PC-3 (cell line): ENCODE measurements at regions not wholly inside any gene's neighbourhood (a gene's known extent, or its start where the extent isn't known, plus 50 kb on each side); places are given as distances from the start of the nearest gene placed in this dataset.
"Not testable (repeated sequence)": the region's sequence is repeated elsewhere in the genome, so short reads cannot be mapped to it uniquely, and the experiment has no call there.

Experiments used
- EZH2 ChIP-seq: fragments of 300-600 bp; sonication (generic); IDR thresholded peaks from one replicate; pipeline ENCODE4 v1.6.1; 2017; ENCODE audit warnings: antibody characterized with exemption, mild to moderate bottlenecking, low read length; ENCODE audit not compliant: unreplicated experiment
- TF ChIP-seq, protein P1 (sequence below): fragments of 300-600 bp; sonication (generic); conservative IDR thresholded peaks from 2 replicates; pipeline ENCODE4 v1.5.1; 2017; ENCODE audit warnings: antibody characterized with exemption, low read depth, mild to moderate bottlenecking, low read length

DNA sequence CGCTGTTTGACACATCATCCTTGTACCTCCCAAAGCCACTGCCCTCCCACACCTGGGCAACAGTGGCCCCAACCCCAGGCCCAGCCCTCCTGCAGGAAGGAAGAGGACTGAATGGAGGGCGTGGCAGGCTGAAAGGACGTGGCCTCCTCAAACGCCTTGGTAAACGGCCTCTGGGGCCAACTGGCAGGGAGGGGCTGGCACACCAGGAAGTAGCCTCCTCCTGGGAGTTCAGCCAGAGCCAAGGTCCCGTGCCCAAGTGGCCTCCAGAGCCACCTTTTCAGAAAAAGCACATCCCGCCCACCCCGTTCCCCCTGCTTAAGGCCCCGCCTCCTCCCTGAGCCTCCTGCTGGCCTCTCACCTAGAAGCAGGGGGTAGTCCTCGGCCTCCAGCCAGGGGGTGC lies 74.2 kb upstream of the DRD5 start:
- not testable (repeated sequence) for TF ChIP-seq EZH2
- TF ChIP-seq, protein P1, sequence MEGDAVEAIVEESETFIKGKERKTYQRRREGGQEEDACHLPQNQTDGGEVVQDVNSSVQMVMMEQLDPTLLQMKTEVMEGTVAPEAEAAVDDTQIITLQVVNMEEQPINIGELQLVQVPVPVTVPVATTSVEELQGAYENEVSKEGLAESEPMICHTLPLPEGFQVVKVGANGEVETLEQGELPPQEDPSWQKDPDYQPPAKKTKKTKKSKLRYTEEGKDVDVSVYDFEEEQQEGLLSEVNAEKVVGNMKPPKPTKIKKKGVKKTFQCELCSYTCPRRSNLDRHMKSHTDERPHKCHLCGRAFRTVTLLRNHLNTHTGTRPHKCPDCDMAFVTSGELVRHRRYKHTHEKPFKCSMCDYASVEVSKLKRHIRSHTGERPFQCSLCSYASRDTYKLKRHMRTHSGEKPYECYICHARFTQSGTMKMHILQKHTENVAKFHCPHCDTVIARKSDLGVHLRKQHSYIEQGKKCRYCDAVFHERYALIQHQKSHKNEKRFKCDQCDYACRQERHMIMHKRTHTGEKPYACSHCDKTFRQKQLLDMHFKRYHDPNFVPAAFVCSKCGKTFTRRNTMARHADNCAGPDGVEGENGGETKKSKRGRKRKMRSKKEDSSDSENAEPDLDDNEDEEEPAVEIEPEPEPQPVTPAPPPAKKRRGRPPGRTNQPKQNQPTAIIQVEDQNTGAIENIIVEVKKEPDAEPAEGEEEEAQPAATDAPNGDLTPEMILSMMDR, result not testable (repeated sequence)
